ENCODE measurements at regions not wholly inside any gene's neighbourhood (a gene's known extent, or its start where the extent isn't known, plus 50 kb on each side); places are given as distances from the start of the nearest gene placed in this dataset.

DNA sequence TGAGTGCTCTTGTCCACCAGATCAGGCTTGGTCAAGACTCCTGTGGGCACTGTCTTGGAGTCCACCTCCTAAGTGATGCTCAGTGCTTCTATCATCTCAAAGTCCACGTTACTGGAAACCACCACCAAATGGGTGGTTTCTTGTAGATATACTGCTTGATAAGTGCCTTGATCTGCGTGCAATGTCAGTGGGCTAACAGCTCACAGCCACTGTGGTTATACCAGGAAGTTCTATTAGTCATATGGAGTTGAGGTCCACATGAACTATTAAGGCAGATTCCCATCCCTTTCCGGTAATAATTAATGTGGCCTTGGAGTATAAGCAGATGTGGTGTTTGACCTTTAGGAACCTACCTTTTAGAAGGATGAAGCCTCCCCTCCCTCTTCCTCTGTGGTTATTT, 161.9 kb downstream of the ZNF518B start:
- intact Hi-C loops (cut with DNase I; ENCODE audit: low total_unique reads) = no loop called here
- no peaks in the 10 kb centered on the region for H3K27me3 ChIP-seq
- TF ChIP-seq, protein P1, sequence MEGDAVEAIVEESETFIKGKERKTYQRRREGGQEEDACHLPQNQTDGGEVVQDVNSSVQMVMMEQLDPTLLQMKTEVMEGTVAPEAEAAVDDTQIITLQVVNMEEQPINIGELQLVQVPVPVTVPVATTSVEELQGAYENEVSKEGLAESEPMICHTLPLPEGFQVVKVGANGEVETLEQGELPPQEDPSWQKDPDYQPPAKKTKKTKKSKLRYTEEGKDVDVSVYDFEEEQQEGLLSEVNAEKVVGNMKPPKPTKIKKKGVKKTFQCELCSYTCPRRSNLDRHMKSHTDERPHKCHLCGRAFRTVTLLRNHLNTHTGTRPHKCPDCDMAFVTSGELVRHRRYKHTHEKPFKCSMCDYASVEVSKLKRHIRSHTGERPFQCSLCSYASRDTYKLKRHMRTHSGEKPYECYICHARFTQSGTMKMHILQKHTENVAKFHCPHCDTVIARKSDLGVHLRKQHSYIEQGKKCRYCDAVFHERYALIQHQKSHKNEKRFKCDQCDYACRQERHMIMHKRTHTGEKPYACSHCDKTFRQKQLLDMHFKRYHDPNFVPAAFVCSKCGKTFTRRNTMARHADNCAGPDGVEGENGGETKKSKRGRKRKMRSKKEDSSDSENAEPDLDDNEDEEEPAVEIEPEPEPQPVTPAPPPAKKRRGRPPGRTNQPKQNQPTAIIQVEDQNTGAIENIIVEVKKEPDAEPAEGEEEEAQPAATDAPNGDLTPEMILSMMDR (IDR thresholded peaks at IDR 0.05) = no peak
- TF ChIP-seq POLR2A (IDR thresholded peaks at IDR 0.05) = no peak
- no peaks in the 10 kb centered on the region for H3K4me1 ChIP-seq
- no peaks in the 10 kb centered on the region for H3K9me3 ChIP-seq
- H3K27ac ChIP-seq = no peak overlapping the region
- H3K4me3 ChIP-seq = no peak overlapping the region
- DNase-seq = no peak
- H3K36me3 ChIP-seq = no peaks in the 10 kb centered on the region

DNA sequence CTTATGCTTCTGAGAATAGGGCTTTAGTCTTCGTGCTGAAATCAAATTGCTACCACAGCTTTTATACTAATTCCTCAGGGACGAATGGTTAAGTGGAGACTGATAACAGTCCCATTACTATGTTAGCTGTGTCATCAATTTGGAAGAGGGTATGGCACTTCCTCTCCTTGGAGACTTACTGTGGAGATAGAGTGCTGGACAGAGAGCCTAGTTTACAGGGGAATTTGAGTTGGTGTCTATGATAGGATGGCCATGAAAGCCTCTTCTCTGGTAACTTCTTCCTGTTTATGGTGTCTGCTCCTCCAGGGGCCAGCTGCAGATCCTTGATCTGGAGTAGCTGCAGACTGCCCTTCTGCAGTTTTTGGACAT, 167.7 kb downstream of the ZNF518B start:
- no peak overlapping the region for H3K27ac ChIP-seq
- H3K27me3 ChIP-seq = no peaks in the 10 kb centered on the region
- H3K4me3 ChIP-seq = no peak overlapping the region
- TF ChIP-seq, protein P1 (IDR thresholded peaks at IDR 0.05) = no peak
- TF ChIP-seq POLR2A (IDR thresholded peaks at IDR 0.05) = no peak
- no peaks in the 10 kb centered on the region for H3K9me3 ChIP-seq
- H3K36me3 ChIP-seq = no peaks in the 10 kb centered on the region
- intact Hi-C loops (cut with DNase I; ENCODE audit: low total_unique reads) = no loop called here
- no peak for DNase-seq
- no peaks in the 10 kb centered on the region for H3K4me1 ChIP-seq

- Histone ChIP-seq H3K27me3 (no peaks in the 10 kb centered on the region), H3K27ac (no peak overlapping the region), H3K4me3 (no peak overlapping the region), H3K4me1 (no peaks in the 10 kb centered on the region), H3K9me3 (no peaks in the 10 kb centered on the region), H3K36me3 (no peaks in the 10 kb centered on the region)
- intact Hi-C loops (cut with DNase I; ENCODE audit: low total_unique reads) = no loop called here
- DNase-seq = no peak
- TF ChIP-seq POLR2A (IDR thresholded peaks at IDR 0.05) = no peak
- TF ChIP-seq, protein P1 (IDR thresholded peaks at IDR 0.05) = no peak
Measured at GRCh38 chr4:10288830-10289537, 168.2 kb downstream of the ZNF518B start.

DNA sequence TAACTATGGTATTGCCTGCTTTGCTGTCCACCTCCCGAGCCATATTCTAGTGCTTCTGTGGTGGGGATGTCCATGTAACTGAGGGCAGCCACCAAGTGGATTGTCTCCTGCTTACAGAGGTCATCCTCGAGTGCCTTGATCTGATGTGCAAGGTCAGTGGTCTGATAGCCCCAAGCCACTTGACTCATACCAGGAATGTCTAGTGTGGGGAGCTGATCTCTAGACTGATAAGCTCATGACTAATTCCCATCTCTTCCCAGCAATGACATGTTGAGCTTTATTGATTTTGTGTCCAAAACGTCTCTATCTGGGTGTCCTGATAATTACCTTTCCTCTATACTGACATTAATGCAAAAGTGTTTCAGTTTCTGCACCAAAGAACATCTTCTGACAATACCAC, 168.4 kb upstream of the WDR1 start:
- no peak for DNase-seq
- no peak for TF ChIP-seq POLR2A (IDR thresholded peaks at IDR 0.05)
- TF ChIP-seq, protein P1 (IDR thresholded peaks at IDR 0.05) = no peak
- intact Hi-C loops (cut with DNase I; ENCODE audit: low total_unique reads) = no loop called here

GRCh38 chr4:10283761-10284160, 167.2 kb upstream of the WDR1 start:
- H3K9me3 ChIP-seq = no peaks in the 10 kb centered on the region
- H3K36me3 ChIP-seq = no peaks in the 10 kb centered on the region
- no peak for TF ChIP-seq POLR2A (IDR thresholded peaks at IDR 0.05)
- TF ChIP-seq, protein P1 (IDR thresholded peaks at IDR 0.05) = no peak
- H3K4me1 ChIP-seq = no peaks in the 10 kb centered on the region
- H3K4me3 ChIP-seq = no peak overlapping the region
- no peak for DNase-seq
- no peak overlapping the region for H3K27ac ChIP-seq
- intact Hi-C loops (cut with DNase I; ENCODE audit: low total_unique reads) = no loop called here
- no peaks in the 10 kb centered on the region for H3K27me3 ChIP-seq

More for the DNA sequence above, 168.4 kb upstream of the WDR1 start:
- Histone ChIP-seq H3K27me3 (no peaks in the 10 kb centered on the region), H3K27ac (no peak overlapping the region), H3K9me3 (no peaks in the 10 kb centered on the region), H3K36me3 (no peaks in the 10 kb centered on the region), H3K4me3 (no peak overlapping the region), H3K4me1 (no peaks in the 10 kb centered on the region)

Measured in uterus (tissue), 3 donors.